Mucosa of descending colon (tissue), 3 donors: ENCODE measurements at regions not wholly inside any gene's neighbourhood (a gene's known extent, or its start where the extent isn't known, plus 50 kb on each side); places are given as distances from the start of the nearest gene placed in this dataset.

Experiments used
- ATAC-seq: fragments of 200-7000 bp; cut with Tn5 transposase; one replicate; pipeline ENCODE4 v1.9.1; 2020; ENCODE audit warnings: mild to moderate bottlenecking, moderate library complexity
- DNase-seq, 3 donors: peaks; one replicate each; pipeline ENCODE4 v3.0.0-alpha.2; 2020
- H3K36me3 ChIP-seq: fragments of 200-600 bp; one replicate; pipeline ENCODE4 v1.8.0; 2021; ENCODE audit warnings: low read depth, mild to moderate bottlenecking
- H3K4me1 ChIP-seq: fragments of 200-600 bp; one replicate; pipeline ENCODE4 v1.8.0; 2021; ENCODE audit warnings: low read depth, mild to moderate bottlenecking
- H3K4me3 ChIP-seq: fragments of 200-600 bp; one replicate; pipeline ENCODE4 v1.8.0; 2021; ENCODE audit warnings: mild to moderate bottlenecking
- H3K9me3 ChIP-seq: fragments of 200-600 bp; one replicate; pipeline ENCODE4 v1.8.0; 2021; ENCODE audit warnings: mild to moderate bottlenecking
- CTCF ChIP-seq: fragments of 200-600 bp; IDR thresholded peaks from one replicate; pipeline ENCODE4 v1.8.0; 2022; ENCODE audit warnings: antibody characterized with exemption, mild to moderate bottlenecking
- intact Hi-C, 2 donors: fragments of 100-400 bp; cut with DNase I in 1 of 2; cut with micrococcal nuclease in 1 of 2; formaldehyde crosslinking; loops; one replicate each; pipeline versions ENCODE4 v1.11.0 to v1.11.1; 2022; cut with DNase I, micrococcal nuclease
- donor health status: DM: no; HTN: no; CAD: no; lungs with moderate emphysema.
- donor health status: DM: no; HTN: no; CAD: no.
- donor health status: DM: no; HTN: yes; CAD: no.

- no peak for TF ChIP-seq CTCF
- H3K4me3 ChIP-seq, result no peak overlapping the region
- peak; percentile 86 for ATAC-seq
- H3K9me3 ChIP-seq, result no peaks in the 10 kb centered on the region
- intact Hi-C loops, result no loop called here
- no peaks in the 10 kb centered on the region for H3K36me3 ChIP-seq
- H3K4me1 ChIP-seq, result peaks cover 13% of the 10 kb centered on the region
- peak in 1 of 3 donors; percentile 47 for DNase-seq
These were observed 193.0 kb upstream of the ZNF217 start for GRCh38 chr20:53786445-53787267.

- H3K36me3 ChIP-seq, result no peaks in the 10 kb centered on the region
- H3K4me3 ChIP-seq, result no peak overlapping the region
- peak; percentile 60 for ATAC-seq
These were observed 192.4 kb upstream of the ZNF217 start for GRCh38 chr20:53786071-53786444.

GRCh38 chr20:53785320-53785719, 191.7 kb upstream of the ZNF217 start:
- ATAC-seq, result peak; percentile 59

More at GRCh38 chr20:53786071-53786444, 192.4 kb upstream of the ZNF217 start:
- peaks cover 13% of the 10 kb centered on the region for H3K4me1 ChIP-seq
- H3K9me3 ChIP-seq, result no peaks in the 10 kb centered on the region
- no peak for DNase-seq
- intact Hi-C loops, result no loop called here
- no peak for TF ChIP-seq CTCF

GRCh38 chr20:53783768-53784167, 190.1 kb upstream of the ZNF217 start:
- intact Hi-C loops, result no loop called here
- Histone ChIP-seq H3K4me3 (no peak overlapping the region), H3K36me3 (no peaks in the 10 kb centered on the region), H3K9me3 (no peaks in the 10 kb centered on the region), H3K4me1 (peaks cover 13% of the 10 kb centered on the region)
- DNase-seq, result no peak
- TF ChIP-seq CTCF, result no peak
- no peak for ATAC-seq

More at GRCh38 chr20:53785320-53785719, 191.7 kb upstream of the ZNF217 start:
- DNase-seq, result no peak
- H3K4me1 ChIP-seq, result peaks cover 13% of the 10 kb centered on the region
- no peak for TF ChIP-seq CTCF
- H3K9me3 ChIP-seq, result no peaks in the 10 kb centered on the region
- H3K36me3 ChIP-seq, result no peaks in the 10 kb centered on the region
- no peak overlapping the region for H3K4me3 ChIP-seq
- intact Hi-C loops, result no loop called here

- no peaks in the 10 kb centered on the region for H3K36me3 ChIP-seq
- no peak overlapping the region for H3K4me3 ChIP-seq
- no peak for DNase-seq
- ATAC-seq, result no peak
- peaks cover 13% of the 10 kb centered on the region for H3K4me1 ChIP-seq
- H3K9me3 ChIP-seq, result no peaks in the 10 kb centered on the region
- intact Hi-C loops, result no loop called here
- TF ChIP-seq CTCF, result no peak
These were observed 189.1 kb upstream of the ZNF217 start for GRCh38 chr20:53782612-53783246.
